HEK293 (cell line): ENCODE measurements at regions not wholly inside any gene's neighbourhood (a gene's known extent, or its start where the extent isn't known, plus 50 kb on each side); places are given as distances from the start of the nearest gene placed in this dataset.
A peak's percentile ranks its signal among the peaks of the same experiment; 100 is the strongest.

Source experiments
- CTCF ChIA-PET: fragments of 350-600 bp; formaldehyde crosslinking; extraction: SDS; loops from one replicate; lab custom pipeline; 2021; ENCODE audit warnings: antibody characterized with exemption; lab: Yijun Ruan, JAX
- POLR2A ChIA-PET: fragments of 300-600 bp; formaldehyde crosslinking; extraction: SDS; loops from one replicate; lab custom pipeline; 2020; ENCODE audit warnings: antibody characterized with exemption, inconsistent platforms; lab: Yijun Ruan, JAX
- H3K27ac ChIP-seq: fragments of 200-500 bp; sonication (Bioruptor generic); 2 replicates; pipeline ENCODE4 v1.5.1; 2014; ENCODE audit warnings: low read depth, low read length, control low read depth, inconsistent platforms; ENCODE audit errors: extremely low read depth
- H3K36me3 ChIP-seq, 2 experiments: fragments of 200-500 bp in 1 of 2; sonication (Bioruptor generic) in 1 of 2; 1 replicate in 1 of 2; 2 replicates in 1 of 2; pipeline ENCODE4 v1.5.1; 2014 to 2017; ENCODE audit warnings: inconsistent platforms in 2 of 2, low read length in 2 of 2; ENCODE audit not compliant: control insufficient read depth in 2 of 2, insufficient read depth in 1 of 2
- H3K4me1 ChIP-seq: fragments of 200-500 bp; sonication (Bioruptor generic); 2 replicates; pipeline ENCODE4 v1.5.1; 2014; ENCODE audit warnings: mild to moderate bottlenecking, low read length, inconsistent platforms; ENCODE audit not compliant: control insufficient read depth, insufficient read depth
- H3K4me3 ChIP-seq: 2 replicates; pipeline ENCODE4 v1.5.1; 2011; ENCODE audit warnings: low read depth, mild to moderate bottlenecking, control low read depth, low read length, moderate library complexity
- H3K9me3 ChIP-seq: fragments of 200-500 bp; sonication (Bioruptor generic); 2 replicates; pipeline ENCODE4 v1.5.1; 2014; ENCODE audit warnings: low read depth, low read length, inconsistent platforms; ENCODE audit not compliant: control insufficient read depth, insufficient read depth
- BCL11A ChIP-seq: fragments of 450-650 bp; formaldehyde crosslinking; IDR thresholded peaks from 2 replicates; pipeline ENCODE4 v1.5.1; 2016; ENCODE audit warnings: low read depth, missing biosample characterization, missing genetic modification characterization
- KLF9 ChIP-seq: fragments of 450-650 bp; formaldehyde crosslinking; IDR thresholded peaks from 2 replicates; pipeline ENCODE4 v1.5.1; 2016; ENCODE audit warnings: missing biosample characterization, missing genetic modification characterization, low read depth
- MZF1 ChIP-seq: fragments of 450-650 bp; formaldehyde crosslinking; IDR thresholded peaks from 2 replicates; pipeline ENCODE4 v1.5.1; 2017; ENCODE audit warnings: missing biosample characterization, missing genetic modification characterization, borderline replicate concordance
- REPIN1 ChIP-seq: fragments of 450-650 bp; formaldehyde crosslinking; IDR thresholded peaks from 2 replicates; pipeline ENCODE4 v1.5.1; 2017; ENCODE audit warnings: missing biosample characterization, missing genetic modification characterization, low read depth
- SCRT1 ChIP-seq: fragments of 450-650 bp; formaldehyde crosslinking; IDR thresholded peaks from 2 replicates; pipeline ENCODE4 v1.5.1; 2016; ENCODE audit warnings: missing biosample characterization, missing genetic modification characterization, borderline replicate concordance
- SP2 ChIP-seq: fragments of 450-650 bp; formaldehyde crosslinking; IDR thresholded peaks from 2 replicates; pipeline ENCODE4 v1.5.1; 2016; ENCODE audit warnings: missing biosample characterization, missing genetic modification characterization
- ZBTB17 ChIP-seq: fragments of 450-650 bp; formaldehyde crosslinking; IDR thresholded peaks from 2 replicates; pipeline ENCODE4 v1.5.1; 2016; ENCODE audit warnings: missing biosample characterization, missing genetic modification characterization
- ZFP3 ChIP-seq: fragments of 450-650 bp; formaldehyde crosslinking; IDR thresholded peaks from 2 replicates; pipeline ENCODE4 v1.5.1; 2016; ENCODE audit warnings: low read depth, missing biosample characterization, missing genetic modification characterization
- ZNF211 ChIP-seq: fragments of 450-650 bp; formaldehyde crosslinking; IDR thresholded peaks from 2 replicates; pipeline ENCODE4 v1.5.1; 2016; ENCODE audit warnings: low read depth, missing biosample characterization, missing genetic modification characterization
- ZNF366 ChIP-seq: fragments of 450-650 bp; formaldehyde crosslinking; conservative IDR thresholded peaks from 2 replicates; pipeline ENCODE4 v1.5.1; 2016; ENCODE audit warnings: missing biosample characterization, missing genetic modification characterization
- ZNF398 ChIP-seq: fragments of 450-650 bp; formaldehyde crosslinking; IDR thresholded peaks from 2 replicates; pipeline ENCODE4 v1.5.1; 2017; ENCODE audit warnings: missing biosample characterization, missing genetic modification characterization
- ZNF48 ChIP-seq: fragments of 450-650 bp; formaldehyde crosslinking; IDR thresholded peaks from 2 replicates; pipeline ENCODE4 v1.5.1; 2016; ENCODE audit warnings: missing biosample characterization, missing genetic modification characterization
- ZNF558 ChIP-seq: fragments of 450-650 bp; formaldehyde crosslinking; IDR thresholded peaks from 2 replicates; pipeline ENCODE4 v1.5.1; 2016; ENCODE audit warnings: missing biosample characterization, missing genetic modification characterization
- ZNF571 ChIP-seq: fragments of 450-650 bp; formaldehyde crosslinking; IDR thresholded peaks from 2 replicates; pipeline ENCODE4 v1.5.0; 2017; ENCODE audit warnings: missing biosample characterization, missing genetic modification characterization
- ZNF585B ChIP-seq: fragments of 450-650 bp; formaldehyde crosslinking; IDR thresholded peaks from 2 replicates; pipeline ENCODE4 v1.5.1; 2016; ENCODE audit warnings: missing biosample characterization, missing genetic modification characterization
- ZNF596 ChIP-seq: fragments of 450-650 bp; IDR thresholded peaks from 2 replicates; pipeline ENCODE4 v1.5.0; 2018; ENCODE audit warnings: missing biosample characterization, mild to moderate bottlenecking, missing genetic modification characterization, moderate library complexity
- ZNF654 ChIP-seq: fragments of 450-650 bp; formaldehyde crosslinking; IDR thresholded peaks from 2 replicates; pipeline ENCODE4 v1.5.1; 2016; ENCODE audit warnings: low read depth, missing biosample characterization, missing genetic modification characterization
- ZNF660 ChIP-seq: fragments of 450-650 bp; IDR thresholded peaks from 2 replicates; pipeline ENCODE4 v1.5.1; 2018; ENCODE audit warnings: missing biosample characterization, mild to moderate bottlenecking, missing genetic modification characterization
- ZNF692 ChIP-seq: fragments of 450-650 bp; formaldehyde crosslinking; IDR thresholded peaks from 2 replicates; pipeline ENCODE4 v1.5.1; 2016; ENCODE audit warnings: missing biosample characterization, missing genetic modification characterization
- ZNF747 ChIP-seq: fragments of 450-650 bp; formaldehyde crosslinking; IDR thresholded peaks from 2 replicates; pipeline ENCODE4 v1.5.1; 2016; ENCODE audit warnings: missing biosample characterization, missing genetic modification characterization
- ZNF785 ChIP-seq: fragments of 450-650 bp; formaldehyde crosslinking; IDR thresholded peaks from 2 replicates; pipeline ENCODE4 v1.5.1; 2016; ENCODE audit warnings: missing biosample characterization, missing genetic modification characterization
- TF ChIP-seq, protein P1 (sequence below): fragments of 450-650 bp; formaldehyde crosslinking; IDR thresholded peaks from 2 replicates; pipeline ENCODE4 v1.5.1; 2016; ENCODE audit warnings: missing biosample characterization, missing genetic modification characterization
- TF ChIP-seq, protein P2 (sequence below): fragments of 450-650 bp; formaldehyde crosslinking; IDR thresholded peaks from 2 replicates; pipeline ENCODE4 v1.5.1; 2016; ENCODE audit warnings: missing biosample characterization, missing genetic modification characterization

DNA sequence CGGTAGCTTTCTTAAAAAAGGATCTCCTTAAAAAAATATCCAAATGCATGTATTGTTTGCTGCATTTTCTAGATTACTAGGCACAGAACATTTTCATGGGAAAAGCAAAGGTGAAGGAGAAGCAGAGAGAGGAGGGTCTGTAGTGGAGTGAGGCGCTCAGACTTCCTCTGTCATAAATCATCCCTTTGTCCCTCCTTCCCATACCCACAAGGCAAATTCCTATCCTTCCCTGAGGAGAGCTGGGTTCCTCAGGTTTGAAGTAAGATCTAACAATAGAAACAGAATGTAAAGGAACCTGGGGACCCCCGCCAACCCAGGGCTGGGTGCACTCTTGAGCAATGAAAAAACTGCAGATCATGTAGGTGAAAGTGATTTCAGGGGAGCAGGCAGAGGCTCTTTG is 149.2 kb upstream of the ANKH start (continued):
- no peak for TF ChIP-seq ZNF398
- TF ChIP-seq ZNF48 (tag by site-specific recombination) = no peak
- no peak for TF ChIP-seq ZNF585B (tag by site-specific recombination)
- no peak for TF ChIP-seq ZFP3 (tag by site-specific recombination)
- no peak for TF ChIP-seq KLF9 (tag by site-specific recombination)
- no peak for TF ChIP-seq ZNF747 (tag by site-specific recombination)
- TF ChIP-seq, all 188 proteins: peak for 0

DNA sequence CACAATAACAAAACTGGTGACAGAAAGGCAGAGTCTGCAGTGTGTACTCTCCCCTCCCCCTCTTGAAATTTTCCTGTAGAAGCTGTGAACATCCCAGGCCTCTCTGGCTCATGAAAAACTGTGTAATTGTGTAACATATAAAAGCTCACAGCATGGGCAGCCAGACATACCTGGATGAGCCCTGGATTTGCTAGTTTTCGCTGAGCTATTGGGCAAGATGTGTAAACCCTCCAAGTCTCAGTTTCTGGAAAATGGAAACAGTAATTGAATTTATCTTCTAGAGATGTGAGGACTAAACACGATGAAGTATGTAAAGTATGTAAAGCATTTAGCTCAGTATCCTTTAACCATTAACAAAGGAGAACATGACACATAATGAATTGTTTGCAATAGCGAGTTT is 143.2 kb upstream of the ANKH start:
- Histone ChIP-seq H3K4me3 (no peak overlapping the region), H3K36me3 (no peaks in the 10 kb centered on the region), H3K4me1 (peaks cover 5% of the 10 kb centered on the region; the same call in 1 of the 2 replicates)
- CTCF ChIA-PET = interaction anchor here (0.6 to 3.4 kb wide), 19 partner anchors 10 to 1193 kb away, joined by 3 to 58 read pairs (median 3); no protein-coding TSS in a partner anchor
- no peak for TF ChIP-seq ZNF558 (tag by site-specific recombination)
- no peak for TF ChIP-seq SP2 (tag by site-specific recombination)
- TF ChIP-seq ZNF785 (tag by site-specific recombination) = no peak
- TF ChIP-seq, protein P1, sequence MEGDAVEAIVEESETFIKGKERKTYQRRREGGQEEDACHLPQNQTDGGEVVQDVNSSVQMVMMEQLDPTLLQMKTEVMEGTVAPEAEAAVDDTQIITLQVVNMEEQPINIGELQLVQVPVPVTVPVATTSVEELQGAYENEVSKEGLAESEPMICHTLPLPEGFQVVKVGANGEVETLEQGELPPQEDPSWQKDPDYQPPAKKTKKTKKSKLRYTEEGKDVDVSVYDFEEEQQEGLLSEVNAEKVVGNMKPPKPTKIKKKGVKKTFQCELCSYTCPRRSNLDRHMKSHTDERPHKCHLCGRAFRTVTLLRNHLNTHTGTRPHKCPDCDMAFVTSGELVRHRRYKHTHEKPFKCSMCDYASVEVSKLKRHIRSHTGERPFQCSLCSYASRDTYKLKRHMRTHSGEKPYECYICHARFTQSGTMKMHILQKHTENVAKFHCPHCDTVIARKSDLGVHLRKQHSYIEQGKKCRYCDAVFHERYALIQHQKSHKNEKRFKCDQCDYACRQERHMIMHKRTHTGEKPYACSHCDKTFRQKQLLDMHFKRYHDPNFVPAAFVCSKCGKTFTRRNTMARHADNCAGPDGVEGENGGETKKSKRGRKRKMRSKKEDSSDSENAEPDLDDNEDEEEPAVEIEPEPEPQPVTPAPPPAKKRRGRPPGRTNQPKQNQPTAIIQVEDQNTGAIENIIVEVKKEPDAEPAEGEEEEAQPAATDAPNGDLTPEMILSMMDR (tag by site-specific recombination) = no peak
- no peak for TF ChIP-seq SCRT1
- TF ChIP-seq ZBTB17 (tag by site-specific recombination) = no peak
- no peak for TF ChIP-seq ZNF211 (tag by site-specific recombination)
- no peak for TF ChIP-seq BCL11A (tag by site-specific recombination)
- no peak for TF ChIP-seq ZNF571 (tag by site-specific recombination)
- TF ChIP-seq MZF1 (tag by site-specific recombination) = no peak
- TF ChIP-seq, all 188 proteins: peak for 0
- POLR2A ChIA-PET = no interaction called here
- H3K9me3 ChIP-seq = no peaks in the 10 kb centered on the region
- H3K27ac ChIP-seq = no peak overlapping the region

DNA sequence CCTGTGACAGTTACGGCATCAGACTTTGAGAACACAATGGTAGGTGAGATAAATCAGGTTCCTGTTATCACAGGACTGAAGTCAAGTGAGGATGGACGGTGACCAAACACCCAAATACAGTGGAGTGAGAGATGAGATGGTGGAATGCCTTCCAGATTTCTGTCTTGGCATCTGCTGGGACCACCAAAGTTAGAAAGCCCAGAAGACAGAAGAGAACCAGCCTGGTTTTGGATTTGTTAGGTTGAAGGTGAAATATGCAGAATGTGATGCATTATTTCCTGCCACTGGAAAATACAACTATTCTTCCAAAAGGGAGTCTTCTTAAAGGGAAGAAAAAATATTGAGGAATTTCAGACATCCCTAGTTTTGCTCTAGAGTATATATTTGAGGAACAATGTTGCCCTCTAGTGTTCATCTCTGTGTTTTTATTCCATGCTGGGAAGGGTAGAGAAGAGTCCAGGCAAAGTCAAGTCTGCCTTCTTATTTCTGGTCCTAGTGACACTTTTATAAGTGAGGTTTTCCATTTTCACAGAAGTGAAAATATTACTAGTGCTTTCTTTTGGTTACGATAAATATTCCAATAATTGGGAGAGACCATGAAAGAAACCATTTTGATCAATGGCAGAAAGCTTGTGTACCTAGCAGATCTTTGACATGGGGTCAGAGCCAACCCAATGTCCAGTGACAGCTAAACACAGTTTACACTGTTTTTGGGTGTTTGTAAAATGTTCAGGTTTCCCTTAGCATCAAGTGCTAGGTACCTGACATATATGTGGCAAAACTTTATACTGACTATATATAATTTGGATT is 142.3 kb upstream of the ANKH start:
- Histone ChIP-seq H3K4me3 (no peak overlapping the region), H3K9me3 (no peaks in the 10 kb centered on the region), H3K27ac (no peak overlapping the region), H3K36me3 (no peaks in the 10 kb centered on the region), H3K4me1 (peaks cover 14% of the 10 kb centered on the region)
- POLR2A ChIA-PET = no interaction called here
- CTCF ChIA-PET = interaction anchor here (0.6 to 3.4 kb wide), 17 partner anchors 10 to 1443 kb away, joined by 3 to 58 read pairs (median 3); no protein-coding TSS in a partner anchor
- peak; percentile 47; the same call in 1 of the 2 replicates for TF ChIP-seq ZNF660
- TF ChIP-seq, protein P2, sequence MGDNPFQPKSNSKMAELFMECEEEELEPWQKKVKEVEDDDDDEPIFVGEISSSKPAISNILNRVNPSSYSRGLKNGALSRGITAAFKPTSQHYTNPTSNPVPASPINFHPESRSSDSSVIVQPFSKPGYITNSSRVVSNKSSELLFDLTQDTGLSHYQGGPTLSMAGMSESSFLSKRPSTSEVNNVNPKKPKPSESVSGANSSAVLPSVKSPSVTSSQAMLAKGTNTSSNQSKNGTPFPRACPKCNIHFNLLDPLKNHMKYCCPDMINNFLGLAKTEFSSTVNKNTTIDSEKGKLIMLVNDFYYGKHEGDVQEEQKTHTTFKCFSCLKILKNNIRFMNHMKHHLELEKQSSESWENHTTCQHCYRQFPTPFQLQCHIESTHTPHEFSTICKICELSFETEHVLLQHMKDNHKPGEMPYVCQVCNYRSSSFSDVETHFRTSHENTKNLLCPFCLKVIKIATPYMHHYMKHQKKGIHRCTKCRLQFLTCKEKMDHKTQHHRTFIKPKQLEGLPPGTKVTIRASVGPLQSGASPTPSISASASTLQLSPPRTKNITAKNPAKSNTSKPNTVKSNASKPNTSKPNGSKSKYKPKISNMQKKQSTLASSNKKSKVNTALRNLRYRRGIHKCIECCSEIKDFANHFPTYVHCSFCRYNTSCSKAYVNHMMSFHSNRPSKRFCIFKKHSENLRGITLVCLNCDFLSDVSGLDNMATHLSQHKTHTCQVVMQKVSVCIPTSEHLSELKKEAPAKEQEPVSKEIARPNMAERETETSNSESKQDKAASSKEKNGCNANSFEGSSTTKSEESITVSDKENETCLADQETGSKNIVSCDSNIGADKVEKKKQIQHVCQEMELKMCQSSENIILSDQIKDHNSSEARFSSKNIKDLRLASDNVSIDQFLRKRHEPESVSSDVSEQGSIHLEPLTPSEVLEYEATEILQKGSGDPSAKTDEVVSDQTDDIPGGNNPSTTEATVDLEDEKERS (tag by site-specific recombination) = no peak
- no peak for TF ChIP-seq REPIN1 (tag by site-specific recombination)
- TF ChIP-seq ZNF692 (tag by site-specific recombination) = no peak
- TF ChIP-seq ZNF366 (tag by site-specific recombination) = peak; percentile 65
- no peak for TF ChIP-seq ZNF596 (tag by site-specific recombination)
- TF ChIP-seq ZNF654 (tag by site-specific recombination) = peak; percentile 91
